ENCODE measurements at regions not wholly inside any gene's neighbourhood (a gene's known extent, or its start where the extent isn't known, plus 50 kb on each side); places are given as distances from the start of the nearest gene placed in this dataset.

- Histone ChIP-seq H3K36me3 (no peaks in the 10 kb centered on the region), H3K4me3 (no peak overlapping the region), H3K27ac (no peak overlapping the region), H3K27me3 (no peaks in the 10 kb centered on the region), H3K4me1 (ENCODE audit: low read depth) (peaks cover 11% of the 10 kb centered on the region), H3K9me3 (ENCODE audit: low read depth) (no peaks in the 10 kb centered on the region)
- TF ChIP-seq CTCF (IDR thresholded peaks at IDR 0.05; ENCODE audit: low read depth, low read length): no peak
- DNase-seq (ENCODE audit: low read depth in 1 of 2, low spot score in 1 of 2): peak in 1 of 2 donors; percentile 0
Observed at GRCh38 chr14:28061006-28061405, 705.6 kb upstream of the FOXG1 start.

- H3K27me3 ChIP-seq: no peaks in the 10 kb centered on the region
- H3K27ac ChIP-seq: no peak overlapping the region
- H3K36me3 ChIP-seq: no peaks in the 10 kb centered on the region
- H3K9me3 ChIP-seq (ENCODE audit: low read depth): no peaks in the 10 kb centered on the region
- no peak overlapping the region for H3K4me3 ChIP-seq
- peaks cover 3% of the 10 kb centered on the region for H3K4me1 ChIP-seq (ENCODE audit: low read depth)
- no peak for DNase-seq (ENCODE audit: low read depth in 1 of 2, low spot score in 1 of 2)
- no peak for TF ChIP-seq CTCF (IDR thresholded peaks at IDR 0.05; ENCODE audit: low read depth, low read length)
Observed at GRCh38 chr14:28077021-28077420, 689.6 kb upstream of the FOXG1 start.

GRCh38 chr14:28083389-28083788 lies 683.2 kb upstream of the FOXG1 start:
- H3K9me3 ChIP-seq (ENCODE audit: low read depth): no peaks in the 10 kb centered on the region
- no peak overlapping the region for H3K4me3 ChIP-seq
- no peaks in the 10 kb centered on the region for H3K36me3 ChIP-seq
- no peaks in the 10 kb centered on the region for H3K27me3 ChIP-seq
- no peak for DNase-seq (ENCODE audit: low read depth in 1 of 2, low spot score in 1 of 2)
- no peak overlapping the region for H3K27ac ChIP-seq
- H3K4me1 ChIP-seq (ENCODE audit: low read depth): no peaks in the 10 kb centered on the region
- no peak for TF ChIP-seq CTCF (IDR thresholded peaks at IDR 0.05; ENCODE audit: low read depth, low read length)

- no peak overlapping the region for H3K4me3 ChIP-seq
- TF ChIP-seq CTCF (IDR thresholded peaks at IDR 0.05; ENCODE audit: low read depth, low read length): no peak
- H3K27ac ChIP-seq: no peak overlapping the region
- no peaks in the 10 kb centered on the region for H3K4me1 ChIP-seq (ENCODE audit: low read depth)
- H3K9me3 ChIP-seq (ENCODE audit: low read depth): no peaks in the 10 kb centered on the region
- H3K27me3 ChIP-seq: no peaks in the 10 kb centered on the region
- no peak for DNase-seq (ENCODE audit: low read depth in 1 of 2, low spot score in 1 of 2)
- H3K36me3 ChIP-seq: no peaks in the 10 kb centered on the region
Observed at GRCh38 chr14:28088125-28088524, 678.5 kb upstream of the FOXG1 start.

- Histone ChIP-seq H3K9me3 (ENCODE audit: low read depth) (no peaks in the 10 kb centered on the region), H3K27me3 (no peaks in the 10 kb centered on the region), H3K4me1 (ENCODE audit: low read depth) (peaks cover 9% of the 10 kb centered on the region), H3K36me3 (no peaks in the 10 kb centered on the region), H3K4me3 (no peak overlapping the region), H3K27ac (no peak overlapping the region)
- DNase-seq (ENCODE audit: low read depth in 1 of 2, low spot score in 1 of 2): no peak
- TF ChIP-seq CTCF (IDR thresholded peaks at IDR 0.05; ENCODE audit: low read depth, low read length): no peak
Observed at GRCh38 chr14:28097585-28097984, 669.0 kb upstream of the FOXG1 start.

GRCh38 chr14:28098856-28099255 lies 667.7 kb upstream of the FOXG1 start:
- Histone ChIP-seq H3K9me3 (ENCODE audit: low read depth) (no peaks in the 10 kb centered on the region), H3K27me3 (no peaks in the 10 kb centered on the region), H3K27ac (no peak overlapping the region), H3K36me3 (no peaks in the 10 kb centered on the region), H3K4me3 (no peak overlapping the region), H3K4me1 (ENCODE audit: low read depth) (peaks cover 10% of the 10 kb centered on the region)
- TF ChIP-seq CTCF (IDR thresholded peaks at IDR 0.05; ENCODE audit: low read depth, low read length): no peak
- DNase-seq (ENCODE audit: low read depth in 1 of 2, low spot score in 1 of 2): no peak
